ENCODE measurements at regions not wholly inside any gene's neighbourhood (a gene's known extent, or its start where the extent isn't known, plus 50 kb on each side); places are given as distances from the start of the nearest gene placed in this dataset.

DNA sequence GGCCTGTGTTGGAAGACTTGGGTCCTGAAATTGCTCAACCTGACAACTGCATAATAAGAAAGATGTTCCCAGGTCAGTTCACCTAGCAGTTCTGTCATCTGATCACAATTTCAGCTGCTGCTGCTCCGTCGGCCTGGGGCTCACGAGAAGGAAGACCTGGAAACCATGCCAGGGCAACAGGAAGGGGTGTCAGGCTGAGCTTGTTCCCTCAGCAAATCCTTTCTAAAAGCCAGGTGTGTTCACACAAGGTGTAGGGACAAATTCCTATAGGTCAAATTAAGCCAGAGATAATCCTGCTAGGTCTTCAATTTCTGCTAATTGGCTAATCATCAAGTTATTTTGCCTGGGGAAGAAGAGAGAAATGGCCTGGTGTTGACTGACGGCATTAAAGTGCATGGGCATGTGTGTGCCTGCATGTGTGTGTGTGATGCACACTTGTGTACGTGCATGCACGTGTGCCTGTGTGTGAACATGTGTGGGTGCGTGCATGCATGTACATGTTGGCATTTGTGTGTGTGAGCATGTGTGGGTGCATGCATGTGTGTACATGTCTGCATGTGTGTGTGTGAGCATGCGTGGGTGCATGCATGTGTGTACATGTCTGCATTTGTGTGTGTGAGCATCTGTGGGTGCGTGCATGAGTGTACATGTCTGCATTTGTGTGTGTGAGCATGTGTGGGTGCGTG is 178.6 kb downstream of the TMEM18 start:
- TF ChIP-seq, protein P1, sequence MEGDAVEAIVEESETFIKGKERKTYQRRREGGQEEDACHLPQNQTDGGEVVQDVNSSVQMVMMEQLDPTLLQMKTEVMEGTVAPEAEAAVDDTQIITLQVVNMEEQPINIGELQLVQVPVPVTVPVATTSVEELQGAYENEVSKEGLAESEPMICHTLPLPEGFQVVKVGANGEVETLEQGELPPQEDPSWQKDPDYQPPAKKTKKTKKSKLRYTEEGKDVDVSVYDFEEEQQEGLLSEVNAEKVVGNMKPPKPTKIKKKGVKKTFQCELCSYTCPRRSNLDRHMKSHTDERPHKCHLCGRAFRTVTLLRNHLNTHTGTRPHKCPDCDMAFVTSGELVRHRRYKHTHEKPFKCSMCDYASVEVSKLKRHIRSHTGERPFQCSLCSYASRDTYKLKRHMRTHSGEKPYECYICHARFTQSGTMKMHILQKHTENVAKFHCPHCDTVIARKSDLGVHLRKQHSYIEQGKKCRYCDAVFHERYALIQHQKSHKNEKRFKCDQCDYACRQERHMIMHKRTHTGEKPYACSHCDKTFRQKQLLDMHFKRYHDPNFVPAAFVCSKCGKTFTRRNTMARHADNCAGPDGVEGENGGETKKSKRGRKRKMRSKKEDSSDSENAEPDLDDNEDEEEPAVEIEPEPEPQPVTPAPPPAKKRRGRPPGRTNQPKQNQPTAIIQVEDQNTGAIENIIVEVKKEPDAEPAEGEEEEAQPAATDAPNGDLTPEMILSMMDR (IDR thresholded peaks at IDR 0.05; ENCODE audit: low read depth, low read length), result no peak
- TF ChIP-seq EZH2phosphoT487 (IDR thresholded peaks at IDR 0.05; ENCODE audit: low read depth), result no peak

Measured in OCI-LY3 (cell line).